HG02610 (cell line): ENCODE measurements at regions not wholly inside any gene's neighbourhood (a gene's known extent, or its start where the extent isn't known, plus 50 kb on each side); places are given as distances from the start of the nearest gene placed in this dataset.
"Not testable (repeated sequence)": the region's sequence is repeated elsewhere in the genome, so short reads cannot be mapped to it uniquely, and the experiment has no call there.

ENCODE experiments used
- ATAC-seq: cut with Tn5 transposase; IDR thresholded peaks from one replicate; pipeline ENCODE4 v1.9.1; 2021; ENCODE audit warnings: mild to moderate bottlenecking, moderate library complexity; ENCODE audit not compliant: unreplicated experiment

- no peak for ATAC-seq
These were observed 127.3 kb downstream of the SPATA31D1 start for GRCh38 chr9:82115900-82116299.

GRCh38 chr9:82116556-82116955, 128.0 kb downstream of the SPATA31D1 start:
- no peak for ATAC-seq

GRCh38 chr9:82117026-82117811, 128.6 kb downstream of the SPATA31D1 start:
- ATAC-seq = no peak

- ATAC-seq = no peak
These were observed 134.2 kb downstream of the SPATA31D1 start for GRCh38 chr9:82122731-82123130.

- no peak for ATAC-seq
These were observed 135.5 kb downstream of the SPATA31D1 start for GRCh38 chr9:82124090-82124489.

- ATAC-seq = no peak
These were observed 137.7 kb downstream of the SPATA31D1 start for GRCh38 chr9:82126256-82126655.

- ATAC-seq = no peak
These were observed 138.9 kb downstream of the SPATA31D1 start for GRCh38 chr9:82127465-82127864.

GRCh38 chr9:82128011-82128696, 139.6 kb downstream of the SPATA31D1 start:
- peak; percentile 86 for ATAC-seq

GRCh38 chr9:82129708-82130107, 141.1 kb downstream of the SPATA31D1 start:
- ATAC-seq = no peak

GRCh38 chr9:82130331-82131042, 141.9 kb downstream of the SPATA31D1 start:
- ATAC-seq = no peak

- ATAC-seq = no peak
These were observed 142.5 kb downstream of the SPATA31D1 start for GRCh38 chr9:82131072-82131471.

- ATAC-seq = no peak
These were observed 143.5 kb downstream of the SPATA31D1 start for GRCh38 chr9:82132024-82132423.

- no peak for ATAC-seq
These were observed 145.4 kb downstream of the SPATA31D1 start for GRCh38 chr9:82134010-82134409.

GRCh38 chr9:82135106-82135505, 146.5 kb downstream of the SPATA31D1 start:
- no peak for ATAC-seq

- ATAC-seq = not testable (repeated sequence)
These were observed 149.5 kb downstream of the SPATA31D1 start for GRCh38 chr9:82138081-82138480.

GRCh38 chr9:82140471-82140870, 151.9 kb downstream of the SPATA31D1 start:
- ATAC-seq = no peak

- ATAC-seq = no peak
These were observed 156.2 kb downstream of the SPATA31D1 start for GRCh38 chr9:82144803-82145202.

- ATAC-seq = no peak
These were observed 158.1 kb downstream of the SPATA31D1 start for GRCh38 chr9:82146677-82147076.

- ATAC-seq = no peak
These were observed 159.3 kb downstream of the SPATA31D1 start for GRCh38 chr9:82147798-82148425.

- no peak for ATAC-seq
These were observed 159.8 kb downstream of the SPATA31D1 start for GRCh38 chr9:82148426-82148810.

- no peak for ATAC-seq
These were observed 160.4 kb downstream of the SPATA31D1 start for GRCh38 chr9:82148901-82149461.
